ENCODE measurements at regions not wholly inside any gene's neighbourhood (a gene's known extent, or its start where the extent isn't known, plus 50 kb on each side); places are given as distances from the start of the nearest gene placed in this dataset.

DNA sequence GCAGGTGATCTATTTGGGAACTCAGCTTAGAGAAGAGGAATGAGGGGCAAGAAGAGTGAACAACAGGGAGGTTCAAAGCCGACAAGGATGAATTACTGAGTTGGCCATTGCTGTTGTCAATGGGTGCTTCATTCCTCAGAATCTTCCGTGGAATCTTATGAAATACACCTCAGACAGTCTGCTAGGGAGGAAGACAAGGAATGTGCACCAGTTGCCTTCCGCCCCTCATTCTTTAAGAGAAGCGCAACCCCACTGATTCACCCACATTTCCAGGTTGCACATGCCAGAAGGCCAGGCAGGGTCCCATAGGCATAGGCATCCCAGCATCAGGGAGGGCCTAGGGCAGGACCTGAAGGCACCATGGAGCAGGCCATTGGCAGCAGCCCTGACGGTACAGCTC is 127.5 kb upstream of the TNFAIP3 start:
- no peak for DNase-seq (ENCODE audit: low read depth)
- TF ChIP-seq, protein P1, sequence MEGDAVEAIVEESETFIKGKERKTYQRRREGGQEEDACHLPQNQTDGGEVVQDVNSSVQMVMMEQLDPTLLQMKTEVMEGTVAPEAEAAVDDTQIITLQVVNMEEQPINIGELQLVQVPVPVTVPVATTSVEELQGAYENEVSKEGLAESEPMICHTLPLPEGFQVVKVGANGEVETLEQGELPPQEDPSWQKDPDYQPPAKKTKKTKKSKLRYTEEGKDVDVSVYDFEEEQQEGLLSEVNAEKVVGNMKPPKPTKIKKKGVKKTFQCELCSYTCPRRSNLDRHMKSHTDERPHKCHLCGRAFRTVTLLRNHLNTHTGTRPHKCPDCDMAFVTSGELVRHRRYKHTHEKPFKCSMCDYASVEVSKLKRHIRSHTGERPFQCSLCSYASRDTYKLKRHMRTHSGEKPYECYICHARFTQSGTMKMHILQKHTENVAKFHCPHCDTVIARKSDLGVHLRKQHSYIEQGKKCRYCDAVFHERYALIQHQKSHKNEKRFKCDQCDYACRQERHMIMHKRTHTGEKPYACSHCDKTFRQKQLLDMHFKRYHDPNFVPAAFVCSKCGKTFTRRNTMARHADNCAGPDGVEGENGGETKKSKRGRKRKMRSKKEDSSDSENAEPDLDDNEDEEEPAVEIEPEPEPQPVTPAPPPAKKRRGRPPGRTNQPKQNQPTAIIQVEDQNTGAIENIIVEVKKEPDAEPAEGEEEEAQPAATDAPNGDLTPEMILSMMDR (conservative IDR thresholded peaks at IDR 0.05; ENCODE audit: low read depth, low read length) = no peak
- no peak overlapping the region for H3K4me3 ChIP-seq (ENCODE audit: low read length)

DNA sequence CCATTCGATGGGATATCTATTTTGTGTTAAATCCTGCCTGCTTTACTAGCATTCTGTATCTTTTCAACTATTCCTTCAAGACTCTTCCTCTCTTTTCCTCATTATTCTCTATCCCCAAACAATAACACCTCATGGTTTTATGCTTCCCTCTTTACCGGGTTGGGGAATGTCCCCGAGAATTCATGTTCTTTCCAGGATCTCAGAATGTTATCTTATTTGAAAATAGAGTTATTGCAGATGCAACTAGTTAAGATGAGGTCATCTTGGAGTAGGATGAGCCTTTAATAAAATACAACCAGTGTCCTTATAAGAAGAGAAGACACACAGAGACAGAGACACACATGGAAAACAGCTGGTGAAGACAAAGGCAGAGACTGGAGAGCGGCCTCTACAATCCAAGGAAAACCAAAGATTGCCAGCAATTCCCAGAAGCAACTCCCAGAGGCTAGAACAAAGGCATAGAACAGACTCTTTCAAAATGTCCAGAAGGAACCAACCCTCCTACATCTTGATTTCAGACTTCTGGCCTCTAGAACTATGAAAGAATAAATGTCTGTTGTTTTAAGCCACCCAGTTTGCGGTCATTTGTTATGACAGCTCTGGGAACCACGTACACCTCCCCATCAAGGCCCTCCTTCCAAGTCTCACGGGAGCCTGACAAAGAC is 126.8 kb upstream of the TNFAIP3 start:
- H3K4me3 ChIP-seq (ENCODE audit: low read length) = no peak overlapping the region
- DNase-seq (ENCODE audit: low read depth) = no peak
- TF ChIP-seq, protein P1 (conservative IDR thresholded peaks at IDR 0.05; ENCODE audit: low read depth, low read length) = no peak

DNA sequence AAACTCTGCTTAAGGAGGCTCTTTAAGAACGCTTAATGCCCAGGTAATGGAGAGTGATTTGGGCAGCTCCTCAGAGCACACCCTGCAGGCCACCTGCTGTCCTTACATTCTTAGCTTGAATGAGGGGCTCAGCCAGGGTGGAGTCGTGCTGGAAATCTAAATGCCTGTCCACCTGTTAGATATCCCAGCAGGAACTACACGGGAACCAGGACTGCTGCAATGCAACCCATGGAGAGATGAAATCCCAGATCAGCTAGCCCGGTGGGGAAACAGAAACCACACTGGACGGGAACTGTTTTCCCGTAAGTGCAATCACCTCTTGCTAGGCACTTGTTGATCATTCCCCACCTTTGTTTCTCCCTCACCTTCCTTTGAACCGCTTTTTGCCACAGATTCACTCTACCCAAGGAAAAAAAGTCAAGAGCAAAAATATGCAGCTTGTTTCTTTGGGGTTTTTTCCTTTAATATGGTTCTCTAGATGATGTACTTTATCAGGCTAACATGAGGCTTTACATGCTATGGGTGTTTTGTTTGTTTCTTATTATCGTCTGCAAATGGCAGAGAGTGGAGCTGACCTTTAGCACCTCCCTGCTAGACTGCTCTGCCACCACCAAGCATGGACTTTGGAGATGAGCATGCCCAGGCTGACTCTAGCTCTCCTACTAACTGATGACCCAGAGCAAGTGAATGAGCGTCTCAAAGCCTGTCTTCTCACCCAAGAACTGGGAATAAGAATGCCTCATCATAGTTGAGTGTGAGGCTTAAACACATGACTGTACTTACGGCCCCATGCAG is 125.9 kb upstream of the TNFAIP3 start:
- DNase-seq (ENCODE audit: low read depth) = no peak
- H3K4me3 ChIP-seq (ENCODE audit: low read length) = no peak overlapping the region
- TF ChIP-seq, protein P1 (conservative IDR thresholded peaks at IDR 0.05; ENCODE audit: low read depth, low read length) = peak; percentile 15

DNA sequence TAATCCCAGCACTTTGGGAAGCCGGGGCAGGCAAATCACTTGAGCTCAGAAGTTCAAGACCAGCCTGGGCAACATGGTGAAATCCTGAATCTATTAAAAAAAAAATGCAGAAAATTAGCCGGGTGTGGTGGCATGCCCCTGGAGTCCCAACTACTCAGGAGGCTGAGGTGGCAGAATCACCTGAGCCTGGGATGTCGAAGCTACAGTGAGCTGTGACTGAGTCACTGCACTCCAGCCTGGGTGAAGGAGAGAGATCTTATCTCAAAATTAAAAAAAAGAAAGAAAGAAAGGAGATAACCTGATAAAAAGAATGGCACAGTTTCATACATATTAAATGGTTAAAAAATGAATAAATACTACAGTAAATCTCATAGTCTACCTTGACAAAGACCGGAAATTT is 123.6 kb upstream of the TNFAIP3 start:
- no peak overlapping the region for H3K4me3 ChIP-seq (ENCODE audit: low read length)
- DNase-seq (ENCODE audit: low read depth) = no peak
- TF ChIP-seq, protein P1 (conservative IDR thresholded peaks at IDR 0.05; ENCODE audit: low read depth, low read length) = no peak

DNA sequence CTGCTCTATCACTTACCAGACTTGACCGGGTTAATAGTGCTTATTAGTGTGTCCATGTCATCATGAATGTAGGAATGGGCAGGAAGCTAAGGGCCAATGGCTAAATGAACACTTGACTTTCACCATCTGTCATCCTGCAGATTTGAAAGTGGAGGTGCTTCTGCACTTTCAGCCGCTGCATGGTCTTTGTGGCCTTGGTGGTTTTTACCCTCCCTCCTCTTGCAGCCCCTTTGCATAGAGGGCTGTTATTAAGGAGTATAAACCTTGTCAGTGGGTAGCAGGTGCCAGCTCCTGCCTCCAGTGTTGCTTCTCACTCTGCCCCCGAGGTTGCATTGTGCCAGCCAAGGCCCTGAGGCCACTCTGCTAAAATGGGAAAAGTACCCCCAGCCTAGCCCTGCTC is 122.2 kb upstream of the TNFAIP3 start:
- no peak overlapping the region for H3K4me3 ChIP-seq (ENCODE audit: low read length)
- TF ChIP-seq, protein P1 (conservative IDR thresholded peaks at IDR 0.05; ENCODE audit: low read depth, low read length) = no peak
- DNase-seq (ENCODE audit: low read depth) = no peak

DNA sequence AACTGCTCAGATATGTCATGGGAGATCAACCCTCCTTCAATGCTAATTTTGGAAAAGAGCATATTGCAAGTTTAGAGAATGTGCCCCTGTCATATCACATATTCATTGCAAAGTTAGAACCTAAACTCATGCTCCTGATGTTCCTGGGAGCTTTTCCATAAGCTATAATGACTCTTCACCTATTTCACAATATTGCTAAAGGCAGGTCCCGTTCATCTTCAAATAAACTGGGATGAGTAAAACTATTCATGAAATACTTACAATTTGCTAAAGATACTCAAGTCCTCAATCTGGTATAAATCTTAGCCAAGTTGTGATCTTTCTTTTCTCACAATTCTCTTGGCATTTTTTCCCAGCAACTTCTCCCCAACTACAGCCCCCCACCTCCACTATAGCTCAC is 121.7 kb upstream of the TNFAIP3 start:
- no peak for DNase-seq (ENCODE audit: low read depth)
- no peak overlapping the region for H3K4me3 ChIP-seq (ENCODE audit: low read length)
- TF ChIP-seq, protein P1 (conservative IDR thresholded peaks at IDR 0.05; ENCODE audit: low read depth, low read length) = no peak

DNA sequence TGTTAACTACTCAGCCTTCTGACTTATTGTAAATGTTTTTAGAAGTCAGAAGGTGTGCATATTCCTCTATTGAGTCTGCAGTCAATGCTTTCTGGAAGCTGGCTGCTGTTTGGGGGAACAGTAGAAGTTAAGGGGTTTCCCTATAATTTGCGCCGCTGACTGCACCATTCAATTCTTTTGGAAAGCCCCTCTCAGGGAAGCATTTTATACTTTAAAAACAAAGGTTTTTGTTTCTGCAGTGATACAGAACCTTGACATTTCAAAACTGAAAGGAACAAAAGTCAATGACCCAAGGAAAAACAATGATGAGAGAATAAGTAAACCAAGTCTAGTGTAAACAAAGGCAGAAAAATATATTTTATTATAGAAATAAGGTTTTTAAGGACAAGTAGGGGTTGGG is 120.8 kb upstream of the TNFAIP3 start:
- DNase-seq (ENCODE audit: low read depth) = no peak
- no peak overlapping the region for H3K4me3 ChIP-seq (ENCODE audit: low read length)
- TF ChIP-seq, protein P1 (conservative IDR thresholded peaks at IDR 0.05; ENCODE audit: low read depth, low read length) = no peak

All from retinal pigment epithelial cell (primary cell).